Right lobe of liver (tissue), 6 donors: ENCODE measurements at regions not wholly inside any gene's neighbourhood (a gene's known extent, or its start where the extent isn't known, plus 50 kb on each side); places are given as distances from the start of the nearest gene placed in this dataset.
"Not testable (repeated sequence)": the region's sequence is repeated elsewhere in the genome, so short reads cannot be mapped to it uniquely, and the experiment has no call there.

Experiments
- ATAC-seq, 4 donors: fragments of 200-7000 bp; cut with Tn5 transposase; one replicate each; pipeline ENCODE4 v1.9.1; 2020; ENCODE audit warnings: mild to moderate bottlenecking in 4 of 4, moderate library complexity in 4 of 4
- DNase-seq, 3 donors: peaks; one replicate each; pipeline ENCODE4 v3.0.0-alpha.2; 2020
- H3K27ac ChIP-seq, 3 donors: fragments of 200-600 bp; one replicate each; pipeline ENCODE4 v1.8.0; 2022
- H3K27me3 ChIP-seq, 2 donors: fragments of 200-600 bp; one replicate each; pipeline ENCODE4 v1.8.0; 2022
- H3K36me3 ChIP-seq, 4 donors: fragments of 200-600 bp; sonication (generic) in 1 of 4; one replicate each; pipeline versions ENCODE4 v1.5.1 to v1.8.0; 2017 to 2022; ENCODE audit warnings: control low read depth in 1 of 4
- H3K4me1 ChIP-seq, 4 donors: fragments of 200-600 bp; sonication (generic) in 1 of 4; one replicate each; pipeline versions ENCODE4 v1.5.1 to v1.8.0; 2017 to 2022; ENCODE audit warnings: control low read depth in 1 of 4
- H3K4me3 ChIP-seq, 3 donors: fragments of 200-600 bp; one replicate each; pipeline ENCODE4 v1.8.0; 2022
- H3K9me3 ChIP-seq, 4 donors: fragments of 200-600 bp; sonication (generic) in 1 of 4; one replicate each; pipeline versions ENCODE4 v1.5.1 to v1.8.0; 2017 to 2022; ENCODE audit warnings: control low read depth in 1 of 4
- POLR2A ChIP-seq: fragments of 450-650 bp; IDR thresholded peaks from one replicate; pipeline ENCODE4 v1.6.1; 2017; ENCODE audit warnings: antibody characterized with exemption, mild to moderate bottlenecking
- WGBS: methylation state at CpG from one replicate; pipeline ENCODE4 v1.1.6; 2018; ENCODE audit warnings: low coverage, low lambda C conversion rate; ENCODE audit not compliant: insufficient coverage; ENCODE audit errors: missing lambda C conversion rate; 5-methylcytosine and 5-hydroxymethylcytosine counted together
- intact Hi-C, 2 donors: fragments of 100-400 bp; cut with DNase I; formaldehyde crosslinking; loops; one replicate each; pipeline versions ENCODE4 v1.11.2 to v1.14.1; 2022
- TF ChIP-seq, protein P1 (sequence below), 4 donors: fragments of 200-600 bp in 3 of 4; fragments of 450-650 bp in 1 of 4; IDR thresholded peaks; one replicate each; pipeline versions ENCODE4 v1.5.1 to v1.8.0; 2016 to 2022; ENCODE audit warnings: antibody characterized with exemption in 4 of 4, mild to moderate bottlenecking in 2 of 4
- donor health status: DM: no; HTN: yes; CAD: no.
- donor health status: DM: no; HTN: no; CAD: no.
- donor health status: DM: no; HTN: no; CAD: no.
- donor health status: DM: no; HTN: yes; CAD: no.
- donor health status: DM: no; HTN: yes; CAD: no.

GRCh38 chr9:118686959-118687358 lies 682.3 kb downstream of the BRINP1 start:
- intact Hi-C loops: no loop called here
- Histone ChIP-seq H3K27ac (no peak overlapping the region), H3K27me3 (no peaks in the 10 kb centered on the region), H3K36me3 (no peaks in the 10 kb centered on the region), H3K9me3 (no peaks in the 10 kb centered on the region), H3K4me1 (no peaks in the 10 kb centered on the region), H3K4me3 (no peak overlapping the region)
- 41% methylated on average over 5 of the region's 5 CpGs for WGBS
- DNase-seq (no peak), ATAC-seq (no peak)
- TF ChIP-seq POLR2A: no peak
- TF ChIP-seq, protein P1, sequence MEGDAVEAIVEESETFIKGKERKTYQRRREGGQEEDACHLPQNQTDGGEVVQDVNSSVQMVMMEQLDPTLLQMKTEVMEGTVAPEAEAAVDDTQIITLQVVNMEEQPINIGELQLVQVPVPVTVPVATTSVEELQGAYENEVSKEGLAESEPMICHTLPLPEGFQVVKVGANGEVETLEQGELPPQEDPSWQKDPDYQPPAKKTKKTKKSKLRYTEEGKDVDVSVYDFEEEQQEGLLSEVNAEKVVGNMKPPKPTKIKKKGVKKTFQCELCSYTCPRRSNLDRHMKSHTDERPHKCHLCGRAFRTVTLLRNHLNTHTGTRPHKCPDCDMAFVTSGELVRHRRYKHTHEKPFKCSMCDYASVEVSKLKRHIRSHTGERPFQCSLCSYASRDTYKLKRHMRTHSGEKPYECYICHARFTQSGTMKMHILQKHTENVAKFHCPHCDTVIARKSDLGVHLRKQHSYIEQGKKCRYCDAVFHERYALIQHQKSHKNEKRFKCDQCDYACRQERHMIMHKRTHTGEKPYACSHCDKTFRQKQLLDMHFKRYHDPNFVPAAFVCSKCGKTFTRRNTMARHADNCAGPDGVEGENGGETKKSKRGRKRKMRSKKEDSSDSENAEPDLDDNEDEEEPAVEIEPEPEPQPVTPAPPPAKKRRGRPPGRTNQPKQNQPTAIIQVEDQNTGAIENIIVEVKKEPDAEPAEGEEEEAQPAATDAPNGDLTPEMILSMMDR (IDR thresholded peaks at IDR 0.05): no peak

DNA sequence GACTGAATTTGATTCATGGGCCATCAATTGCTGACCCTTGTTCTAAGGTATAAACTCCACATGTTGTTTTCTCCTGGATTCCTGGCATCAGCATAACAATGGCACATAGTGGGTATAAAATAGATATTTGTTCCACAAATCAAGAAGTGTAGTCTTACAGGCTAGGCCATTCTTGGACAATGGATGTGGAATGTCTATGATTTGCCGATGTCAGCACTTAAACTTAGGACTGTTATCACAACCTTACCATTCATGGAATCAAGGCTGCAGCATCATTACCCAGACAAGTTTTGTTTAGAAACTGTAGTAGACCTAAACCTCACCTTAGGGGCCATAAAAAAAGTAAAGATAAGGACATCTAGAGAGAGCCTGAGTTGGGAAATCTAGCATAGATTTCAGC lies 680.0 kb downstream of the BRINP1 start:
- no peak overlapping the region for H3K4me3 ChIP-seq
- ATAC-seq: no peak
- DNase-seq: no peak
- no peaks in the 10 kb centered on the region for H3K36me3 ChIP-seq
- intact Hi-C loops: no loop called here
- no peaks in the 10 kb centered on the region for H3K9me3 ChIP-seq
- TF ChIP-seq, protein P1 (IDR thresholded peaks at IDR 0.05): no peak
- no peak for TF ChIP-seq POLR2A
- 89% methylated on average over 1 of the region's 1 CpG for whole genome bisulfite sequencing
- no peaks in the 10 kb centered on the region for H3K4me1 ChIP-seq
- no peaks in the 10 kb centered on the region for H3K27me3 ChIP-seq
- no peak overlapping the region for H3K27ac ChIP-seq

DNA sequence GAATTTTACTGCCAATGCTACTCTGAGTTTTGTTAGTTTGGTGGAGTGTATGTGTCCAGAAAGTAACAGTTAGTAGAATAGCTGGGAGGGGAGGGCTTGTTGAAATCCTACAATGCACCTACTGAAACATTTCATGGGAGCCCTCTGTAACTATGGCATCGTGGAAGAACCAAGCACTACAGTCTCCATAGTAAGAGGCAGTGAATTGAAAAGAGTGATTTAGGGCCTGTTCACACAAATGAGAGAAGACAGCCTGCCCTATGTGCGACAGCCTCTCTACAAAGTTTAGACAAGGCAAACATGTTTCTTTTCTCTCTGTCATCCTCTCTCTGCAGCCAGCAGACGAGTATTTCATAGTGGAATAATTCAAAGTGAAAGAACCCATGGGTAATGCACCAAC lies 676.6 kb downstream of the BRINP1 start:
- 20% methylated on average over 2 of the region's 3 CpGs for WGBS
- TF ChIP-seq, protein P1 (IDR thresholded peaks at IDR 0.05): no peak
- no peak for TF ChIP-seq POLR2A
- intact Hi-C loops: no loop called here
- H3K9me3 ChIP-seq: no peaks in the 10 kb centered on the region
- H3K27me3 ChIP-seq: no peaks in the 10 kb centered on the region
- no peak overlapping the region for H3K27ac ChIP-seq
- no peak for DNase-seq
- no peak for ATAC-seq
- no peaks in the 10 kb centered on the region for H3K4me1 ChIP-seq
- H3K36me3 ChIP-seq: no peaks in the 10 kb centered on the region
- H3K4me3 ChIP-seq: no peak overlapping the region

GRCh38 chr9:118693645-118694044 lies 675.6 kb downstream of the BRINP1 start:
- TF ChIP-seq, protein P1 (IDR thresholded peaks at IDR 0.05): no peak
- no peak for TF ChIP-seq POLR2A
- 30% methylated on average over 2 of the region's 2 CpGs for WGBS
- Histone ChIP-seq H3K9me3 (no peaks in the 10 kb centered on the region), H3K27me3 (no peaks in the 10 kb centered on the region), H3K4me1 (no peaks in the 10 kb centered on the region), H3K36me3 (no peaks in the 10 kb centered on the region), H3K4me3 (no peak overlapping the region), H3K27ac (no peak overlapping the region)
- intact Hi-C loops: no loop called here
- ATAC-seq (no peak), DNase-seq (no peak)

DNA sequence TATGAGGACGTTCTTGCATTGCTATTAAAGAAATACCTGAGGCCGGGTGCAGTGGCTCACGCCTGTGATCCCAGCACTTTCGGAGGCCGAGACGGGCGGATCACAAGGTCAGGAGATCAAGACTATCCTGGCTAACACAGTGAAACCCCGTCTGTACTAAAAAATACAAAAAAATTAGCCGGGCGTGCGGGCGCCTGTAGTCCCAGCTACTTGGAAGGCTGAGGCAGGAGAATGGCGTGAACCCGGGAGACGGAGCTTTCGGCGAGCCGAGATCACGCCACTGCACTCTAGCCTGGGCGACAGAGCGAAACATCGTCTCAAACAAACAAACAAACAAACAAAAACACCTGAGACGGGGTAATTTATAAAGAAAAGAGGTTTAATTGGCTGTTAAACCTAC lies 674.0 kb downstream of the BRINP1 start:
- H3K36me3 ChIP-seq, intact Hi-C loops, H3K4me3 ChIP-seq, ATAC-seq, DNase-seq, H3K27me3 ChIP-seq, H3K27ac ChIP-seq, H3K4me1 ChIP-seq, H3K9me3 ChIP-seq: not testable (repeated sequence)
- 70% methylated on average over 16 of the region's 23 CpGs for WGBS
